ENCODE measurements at regions not wholly inside any gene's neighbourhood (a gene's known extent, or its start where the extent isn't known, plus 50 kb on each side); places are given as distances from the start of the nearest gene placed in this dataset.

- Histone ChIP-seq H3K9me3 (no peaks in the 10 kb centered on the region), H3K4me3 (no peak overlapping the region), H3K36me3 (no peaks in the 10 kb centered on the region), H3K27me3 (no peaks in the 10 kb centered on the region), H3K4me1 (no peaks in the 10 kb centered on the region), H3K27ac (no peak overlapping the region)
- intact Hi-C loops (cut with DNase I; ENCODE audit: low total_unique reads): no loop called here
- no peak for DNase-seq (ENCODE audit: low spot score in 2 of 2)
- no peak for TF ChIP-seq CTCF (IDR thresholded peaks at IDR 0.05)
- TF ChIP-seq POLR2AphosphoS5 (IDR thresholded peaks at IDR 0.05): no peak
- no peak for TF ChIP-seq POLR2A (IDR thresholded peaks at IDR 0.05)
These were observed 285.5 kb downstream of the GASK1B start for GRCh38 chr4:157887316-157887715.

GRCh38 chr4:157886645-157887044 lies 286.2 kb downstream of the GASK1B start:
- no peaks in the 10 kb centered on the region for H3K9me3 ChIP-seq
- no peak for TF ChIP-seq POLR2AphosphoS5 (IDR thresholded peaks at IDR 0.05)
- no peak for TF ChIP-seq POLR2A (IDR thresholded peaks at IDR 0.05)
- no peak for TF ChIP-seq CTCF (IDR thresholded peaks at IDR 0.05)
- intact Hi-C loops (cut with DNase I; ENCODE audit: low total_unique reads): no loop called here
- no peak for DNase-seq (ENCODE audit: low spot score in 2 of 2)
- no peak overlapping the region for H3K4me3 ChIP-seq
- no peaks in the 10 kb centered on the region for H3K4me1 ChIP-seq
- no peaks in the 10 kb centered on the region for H3K36me3 ChIP-seq
- no peak overlapping the region for H3K27ac ChIP-seq
- no peaks in the 10 kb centered on the region for H3K27me3 ChIP-seq

- Histone ChIP-seq H3K36me3 (no peaks in the 10 kb centered on the region), H3K9me3 (no peaks in the 10 kb centered on the region), H3K4me1 (no peaks in the 10 kb centered on the region), H3K27ac (no peak overlapping the region), H3K4me3 (no peak overlapping the region), H3K27me3 (no peaks in the 10 kb centered on the region)
- no peak for DNase-seq (ENCODE audit: low spot score in 2 of 2)
- TF ChIP-seq POLR2AphosphoS5 (IDR thresholded peaks at IDR 0.05) (no peak), POLR2A (IDR thresholded peaks at IDR 0.05) (no peak), CTCF (IDR thresholded peaks at IDR 0.05) (no peak)
- intact Hi-C loops (cut with DNase I; ENCODE audit: low total_unique reads): no loop called here
These were observed 287.0 kb downstream of the GASK1B start for GRCh38 chr4:157885811-157886210.

- no peaks in the 10 kb centered on the region for H3K27me3 ChIP-seq
- no peak for TF ChIP-seq POLR2AphosphoS5 (IDR thresholded peaks at IDR 0.05)
- TF ChIP-seq POLR2A (IDR thresholded peaks at IDR 0.05): no peak
- no peak for TF ChIP-seq CTCF (IDR thresholded peaks at IDR 0.05)
- intact Hi-C loops (cut with DNase I; ENCODE audit: low total_unique reads): no loop called here
These were observed 289.9 kb downstream of the GASK1B start for GRCh38 chr4:157882901-157883300.

GRCh38 chr4:157880761-157881160 lies 292.1 kb downstream of the GASK1B start:
- no peak for TF ChIP-seq CTCF (IDR thresholded peaks at IDR 0.05)
- no peak for TF ChIP-seq POLR2AphosphoS5 (IDR thresholded peaks at IDR 0.05)
- H3K27ac ChIP-seq: no peak overlapping the region
- no peaks in the 10 kb centered on the region for H3K4me1 ChIP-seq
- no peak overlapping the region for H3K4me3 ChIP-seq
- no peaks in the 10 kb centered on the region for H3K27me3 ChIP-seq
- intact Hi-C loops (cut with DNase I; ENCODE audit: low total_unique reads): no loop called here
- DNase-seq (ENCODE audit: low spot score in 2 of 2): no peak
- H3K36me3 ChIP-seq: no peaks in the 10 kb centered on the region
- H3K9me3 ChIP-seq: no peaks in the 10 kb centered on the region

More at GRCh38 chr4:157882901-157883300, 289.9 kb downstream of the GASK1B start:
- H3K4me1 ChIP-seq: no peaks in the 10 kb centered on the region
- H3K36me3 ChIP-seq: no peaks in the 10 kb centered on the region
- H3K4me3 ChIP-seq: no peak overlapping the region
- no peak for DNase-seq (ENCODE audit: low spot score in 2 of 2)
- no peak overlapping the region for H3K27ac ChIP-seq
- H3K9me3 ChIP-seq: no peaks in the 10 kb centered on the region
